ENCODE measurements at regions not wholly inside any gene's neighbourhood (a gene's known extent, or its start where the extent isn't known, plus 50 kb on each side); places are given as distances from the start of the nearest gene placed in this dataset.

- TF ChIP-seq SP1 (CRISPR knock-in tag; conservative IDR thresholded peaks at IDR 0.05), result no peak
- no peak for TF ChIP-seq USF2 (CRISPR knock-in tag; IDR thresholded peaks at IDR 0.05)
- no peak for TF ChIP-seq FOXK1 (CRISPR knock-in tag; IDR thresholded peaks at IDR 0.05)
Measured at GRCh38 chr13:79043208-79043607, 362.8 kb downstream of the RBM26 start.
